HG02981 (cell line): ENCODE measurements at regions not wholly inside any gene's neighbourhood (a gene's known extent, or its start where the extent isn't known, plus 50 kb on each side); places are given as distances from the start of the nearest gene placed in this dataset.

Source experiments
- ATAC-seq: cut with Tn5 transposase; IDR thresholded peaks from one replicate; pipeline ENCODE4 v1.9.1; 2021; ENCODE audit warnings: mild to moderate bottlenecking, moderate library complexity; ENCODE audit not compliant: unreplicated experiment

DNA sequence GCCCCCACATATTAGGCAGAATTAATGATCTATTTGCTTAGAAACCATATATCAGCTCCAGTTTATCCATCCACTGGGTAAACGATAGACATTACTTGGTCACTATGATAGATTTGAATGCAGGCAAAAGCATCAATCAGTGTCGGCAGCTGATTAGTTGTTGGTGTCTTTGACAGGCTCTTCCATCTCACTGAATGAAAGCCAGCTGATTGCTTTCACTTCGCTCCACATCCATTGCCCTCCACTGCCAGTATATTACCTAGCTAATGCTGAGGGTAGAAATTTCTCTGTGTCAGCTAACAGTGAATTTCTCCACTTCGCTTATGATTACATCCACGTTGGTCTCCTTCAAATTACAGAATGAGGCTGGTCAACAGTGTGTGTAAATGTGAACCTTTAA lies 821.3 kb upstream of the TYRP1 start:
- ATAC-seq = no peak

DNA sequence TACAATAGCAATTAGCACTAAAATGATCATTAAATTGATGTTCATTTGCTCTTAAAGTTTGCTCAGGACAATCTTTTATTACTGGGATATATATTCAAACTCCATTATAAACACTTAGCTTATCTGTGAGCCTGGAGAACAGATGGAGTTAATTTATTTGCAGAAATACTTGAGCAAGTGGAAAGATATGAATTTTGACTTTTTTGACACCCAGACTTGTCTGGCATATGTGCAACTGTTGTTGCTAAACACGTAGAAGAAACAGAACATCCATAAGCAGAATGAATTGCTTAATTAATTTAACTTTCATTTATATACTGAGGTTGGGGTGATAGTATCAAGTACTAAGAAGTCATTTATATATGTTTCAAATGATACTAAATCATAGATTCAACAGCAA lies 820.7 kb upstream of the TYRP1 start:
- no peak for ATAC-seq

DNA sequence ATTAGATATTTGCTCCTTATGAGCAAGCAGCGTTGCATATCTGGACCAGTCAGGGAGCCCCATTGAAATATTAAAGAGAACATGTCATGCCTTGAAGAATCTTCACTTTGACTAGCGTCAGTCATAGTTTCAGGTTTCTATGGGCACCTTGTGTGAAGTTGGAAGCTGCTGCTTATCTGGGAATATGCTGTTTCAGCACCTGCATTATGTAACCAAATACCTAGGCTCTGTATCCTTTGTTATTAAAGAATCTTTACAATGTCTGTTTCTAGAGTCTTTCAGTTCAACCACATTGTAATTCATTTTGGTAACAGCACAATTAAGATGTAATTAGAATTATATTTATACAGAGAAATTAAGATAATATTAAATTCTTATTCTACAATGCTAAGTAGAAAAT lies 818.8 kb upstream of the TYRP1 start:
- ATAC-seq = no peak

DNA sequence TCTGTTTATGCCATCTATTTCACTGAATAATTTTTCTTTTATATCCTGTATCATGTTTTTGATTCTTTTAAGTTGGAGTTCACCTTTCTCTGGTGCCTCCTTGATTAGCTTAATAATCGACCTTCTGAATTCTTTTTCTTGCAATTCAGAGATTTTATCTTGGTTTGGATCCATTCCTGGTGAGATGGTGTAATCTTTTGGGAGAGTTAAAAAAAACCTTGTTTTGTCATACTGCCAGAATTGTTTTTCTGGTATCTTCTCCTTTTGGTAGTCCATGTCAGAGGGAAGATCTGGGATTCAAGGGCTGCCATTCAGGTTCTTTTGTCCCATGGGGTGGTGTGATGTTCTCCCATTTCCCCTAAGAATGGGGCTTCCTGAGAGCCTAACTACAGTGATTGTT lies 800.8 kb upstream of the TYRP1 start:
- ATAC-seq = no peak

DNA sequence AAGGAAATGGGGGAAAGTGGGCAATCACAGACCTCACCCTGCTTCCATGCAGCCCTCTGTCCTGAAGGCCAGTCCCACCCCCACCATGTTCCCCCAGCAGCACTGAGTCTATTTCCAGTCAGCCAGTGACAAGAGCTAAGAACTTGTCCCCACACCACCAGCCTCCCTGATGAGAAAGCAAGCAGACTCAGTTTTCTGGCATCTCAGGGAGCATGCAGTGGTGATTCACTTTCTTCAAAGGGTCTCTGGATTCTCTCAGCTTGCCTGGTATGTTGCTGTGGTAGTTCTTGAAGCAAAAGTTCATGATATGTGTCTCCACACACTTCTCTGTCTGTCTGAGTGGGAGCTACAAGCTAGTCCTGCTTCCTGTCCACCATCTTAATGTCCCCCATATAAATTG lies 799.9 kb upstream of the TYRP1 start:
- ATAC-seq = no peak

DNA sequence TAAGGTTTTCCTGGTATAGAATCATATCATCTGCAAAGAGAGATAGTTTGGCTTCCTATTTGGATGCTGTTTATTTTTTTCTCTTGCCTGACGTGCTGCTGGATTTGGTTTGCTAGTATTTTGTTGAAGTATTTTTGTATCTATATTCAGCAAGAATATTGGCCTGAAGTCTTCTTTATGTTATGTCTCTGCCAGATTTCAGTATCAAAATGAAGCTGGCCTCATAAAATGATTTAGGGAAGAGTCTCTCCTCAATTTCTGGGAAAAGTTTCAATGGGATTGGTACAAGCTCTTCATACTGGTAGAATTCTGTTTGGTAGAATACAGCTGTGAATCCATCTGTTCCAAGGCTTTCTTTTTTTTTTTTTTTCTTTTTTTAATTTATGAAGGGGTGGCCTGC lies 799.0 kb upstream of the TYRP1 start:
- ATAC-seq = no peak

DNA sequence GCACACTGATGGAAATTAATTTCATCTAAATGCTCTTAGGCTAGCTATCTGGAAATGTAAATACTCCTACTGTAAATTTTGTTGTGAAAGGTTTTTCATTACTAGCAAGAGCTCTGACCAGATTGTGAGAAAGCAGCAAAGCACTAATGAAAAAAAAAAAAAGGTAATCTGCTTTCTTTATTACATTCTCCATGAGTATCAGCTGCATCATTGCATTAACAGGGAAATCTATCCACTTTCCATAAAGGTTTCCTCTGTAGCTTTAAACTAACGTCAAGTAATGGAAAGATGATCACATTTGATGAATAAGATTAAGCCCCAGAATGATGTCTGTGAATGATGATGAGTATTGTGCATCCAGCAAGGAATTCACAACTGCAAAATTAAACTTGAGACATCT lies 790.6 kb upstream of the TYRP1 start:
- no peak for ATAC-seq

DNA sequence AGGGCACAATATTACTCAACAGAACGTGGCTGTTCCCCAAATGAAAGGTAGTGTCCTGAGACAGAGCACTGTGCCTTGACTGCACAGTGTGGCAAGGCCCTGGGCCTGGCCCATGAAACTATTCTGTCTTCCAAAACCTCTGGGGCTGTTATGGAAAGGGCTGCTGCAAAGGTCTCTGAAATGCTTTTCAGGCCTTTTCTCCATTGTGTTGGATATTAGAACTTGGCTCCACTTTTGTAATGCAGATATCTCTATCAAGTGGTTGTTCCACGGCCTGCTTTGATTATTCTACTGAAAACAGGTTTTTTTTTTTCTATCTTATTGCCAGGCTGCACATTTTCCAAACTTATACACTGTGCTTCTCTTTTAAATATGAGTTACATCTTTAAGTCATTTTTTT lies 777.5 kb upstream of the TYRP1 start:
- no peak for ATAC-seq

DNA sequence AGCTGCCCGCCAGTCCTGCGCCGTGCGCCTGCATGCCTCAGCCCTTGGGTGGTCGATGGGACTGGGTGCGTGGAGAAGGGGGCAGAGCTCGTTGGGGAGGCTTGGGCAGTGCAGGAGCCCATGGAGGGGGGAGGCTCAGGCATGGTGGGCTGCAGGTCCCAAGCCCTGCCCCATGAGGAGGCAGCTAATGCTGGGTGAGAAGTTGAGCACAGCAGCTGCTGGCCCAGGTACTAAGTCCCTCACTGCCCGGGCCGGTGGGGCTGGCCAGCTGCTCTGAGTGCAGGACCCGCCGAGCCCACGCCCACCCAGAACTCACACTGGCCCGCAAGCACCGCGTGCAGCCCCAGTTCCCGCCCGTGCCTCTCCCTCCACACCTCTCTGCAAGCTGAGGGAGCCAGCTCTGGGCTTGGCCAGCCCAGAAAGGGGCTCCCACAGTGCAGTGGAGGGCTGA lies 764.3 kb upstream of the TYRP1 start:
- no peak for ATAC-seq

DNA sequence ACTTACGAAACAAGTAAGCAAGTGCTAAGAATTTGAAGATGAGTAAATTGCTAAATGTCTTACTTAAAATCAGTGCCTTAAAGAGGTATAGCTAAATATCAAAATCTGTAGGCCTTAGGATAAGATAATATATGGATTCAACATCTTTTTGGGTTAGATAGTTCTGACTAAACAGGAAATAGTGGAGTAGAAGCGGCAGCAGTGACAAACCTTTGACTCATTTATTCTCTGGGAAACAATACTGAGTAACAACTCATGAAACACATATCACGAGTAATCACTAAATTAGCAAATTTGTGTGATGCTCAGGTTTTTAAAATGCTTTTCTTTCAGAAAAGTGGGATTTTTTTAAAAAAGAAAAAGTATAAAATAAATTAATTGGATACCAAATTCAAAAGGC lies 762.1 kb upstream of the TYRP1 start:
- no peak for ATAC-seq

DNA sequence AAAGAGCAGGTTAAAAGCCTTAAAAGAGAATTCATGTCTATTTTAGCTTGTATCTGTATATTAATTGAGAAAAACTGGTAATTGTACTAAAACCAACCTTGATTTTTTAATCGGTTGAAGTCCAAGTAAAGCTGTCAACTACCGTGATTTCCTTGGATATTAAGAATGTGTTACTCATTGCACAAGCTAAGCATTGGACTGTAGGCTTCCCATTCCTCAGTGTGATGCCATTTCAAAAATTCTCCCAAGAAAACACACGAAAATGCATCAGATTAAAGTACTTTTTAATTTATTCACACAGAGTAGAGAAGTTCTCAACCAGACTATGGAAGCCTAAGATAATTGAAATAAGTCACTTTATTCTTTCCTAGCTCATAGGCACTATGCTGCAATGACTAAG lies 761.4 kb upstream of the TYRP1 start:
- no peak for ATAC-seq

DNA sequence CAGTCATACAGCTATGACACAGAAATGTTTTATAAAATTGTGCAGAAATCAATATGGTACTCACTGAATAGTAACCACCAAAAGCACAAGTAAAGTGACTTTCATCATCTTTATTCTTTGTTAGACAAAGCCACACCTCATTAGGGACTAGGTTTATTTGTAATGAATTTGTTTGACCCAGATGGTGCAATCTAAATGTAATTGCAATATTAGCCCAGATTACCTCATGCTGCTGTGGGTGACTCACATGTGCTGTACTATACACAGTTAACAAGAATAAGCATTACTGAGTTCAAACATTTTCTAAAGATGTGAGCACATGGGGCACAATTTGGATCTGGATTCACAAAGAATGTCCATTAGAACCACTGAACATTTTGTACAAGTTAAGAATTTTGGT lies 759.3 kb upstream of the TYRP1 start:
- ATAC-seq = no peak

DNA sequence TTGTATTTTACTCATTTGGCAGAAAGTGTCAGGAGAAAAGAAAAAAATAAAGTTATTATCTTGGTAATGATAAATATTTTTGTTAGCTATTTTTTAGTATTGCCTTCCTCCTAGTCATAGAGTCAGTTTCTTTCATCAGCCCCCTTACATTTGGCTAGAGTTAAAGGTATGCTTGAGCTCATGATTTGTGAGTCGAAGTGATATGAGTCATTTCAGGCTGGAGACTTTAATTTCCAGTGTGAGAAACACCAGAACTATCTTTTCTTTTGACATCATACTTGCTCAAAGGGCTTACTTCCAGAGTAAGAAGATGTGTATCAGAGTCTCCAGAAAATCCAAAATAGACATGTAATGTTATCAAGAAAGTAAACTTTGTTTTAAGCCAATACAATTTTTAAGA lies 746.7 kb upstream of the TYRP1 start:
- no peak for ATAC-seq

DNA sequence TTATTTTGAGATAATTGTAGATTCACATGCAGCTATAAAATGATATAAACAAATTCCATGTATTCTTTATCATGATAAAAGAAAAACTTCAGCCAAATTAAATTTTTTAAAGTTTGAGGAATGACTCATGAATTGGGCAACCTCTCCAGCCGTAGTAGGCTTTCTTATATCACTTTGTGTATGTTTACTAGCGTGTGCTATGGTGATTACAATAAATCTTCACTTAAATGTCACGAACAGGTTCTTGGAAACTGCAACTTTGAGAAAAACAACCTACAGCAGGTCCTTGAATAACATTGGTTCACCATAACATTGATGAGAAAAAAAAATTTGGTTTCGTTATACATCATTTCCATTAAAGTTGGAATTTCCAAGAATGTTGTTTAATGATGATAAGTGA lies 730.9 kb upstream of the TYRP1 start:
- no peak for ATAC-seq

DNA sequence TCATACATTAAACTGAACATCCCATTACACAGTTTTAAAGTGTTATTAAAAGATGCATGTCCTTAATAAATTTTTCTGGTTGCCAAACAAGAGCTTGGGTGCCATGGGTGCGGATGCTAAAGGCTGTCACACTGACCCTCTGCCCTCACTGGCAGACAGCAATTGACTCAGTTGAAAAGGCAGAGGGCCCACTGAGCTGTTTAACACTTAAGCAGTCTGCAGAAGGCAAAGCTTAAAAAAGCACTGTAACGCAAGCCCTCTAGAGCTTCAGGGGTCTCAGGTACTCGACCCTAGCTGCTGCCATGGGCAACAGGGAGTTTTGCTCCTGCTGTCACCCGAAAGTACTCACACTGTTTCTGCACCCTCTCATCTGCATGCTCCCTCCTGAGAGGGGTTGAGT lies 726.4 kb upstream of the TYRP1 start:
- no peak for ATAC-seq

DNA sequence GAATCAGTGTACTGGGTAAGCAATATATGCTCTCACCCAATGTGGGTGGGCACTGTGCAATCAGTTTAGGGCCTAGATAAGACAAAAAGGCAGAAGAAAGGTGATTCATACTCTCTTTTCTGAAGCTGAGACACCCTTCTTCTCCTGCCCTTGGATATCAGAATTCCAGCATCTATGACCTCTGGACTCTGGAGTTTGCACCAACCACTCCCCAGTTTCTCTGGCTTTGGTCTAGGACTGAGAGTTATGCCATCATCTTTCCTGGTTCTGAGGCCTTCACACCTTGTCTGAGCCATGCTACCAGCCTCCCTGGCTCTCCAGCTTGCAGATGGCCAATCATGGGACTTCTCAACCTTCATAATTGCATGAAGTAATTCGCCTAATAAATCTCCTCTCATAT lies 724.6 kb upstream of the TYRP1 start:
- ATAC-seq = no peak

DNA sequence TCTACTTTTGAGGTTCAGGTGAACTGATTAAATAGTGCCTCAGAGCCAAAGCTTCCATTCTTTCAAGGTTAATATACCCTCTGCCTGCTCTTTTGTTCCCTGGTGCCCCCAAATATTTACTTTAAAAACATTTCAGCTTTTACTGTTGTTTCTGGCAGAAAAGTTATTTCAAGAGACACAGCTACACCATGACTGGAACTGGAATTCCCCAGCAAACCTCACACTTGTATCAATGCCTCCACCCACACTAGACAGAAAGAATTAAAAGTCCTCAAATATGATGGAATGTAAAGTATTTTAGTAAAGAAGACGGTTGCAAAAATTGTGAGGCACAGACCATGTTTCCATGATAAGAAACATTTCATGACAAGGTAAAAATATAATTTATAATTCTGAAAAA lies 720.2 kb upstream of the TYRP1 start:
- ATAC-seq = no peak

DNA sequence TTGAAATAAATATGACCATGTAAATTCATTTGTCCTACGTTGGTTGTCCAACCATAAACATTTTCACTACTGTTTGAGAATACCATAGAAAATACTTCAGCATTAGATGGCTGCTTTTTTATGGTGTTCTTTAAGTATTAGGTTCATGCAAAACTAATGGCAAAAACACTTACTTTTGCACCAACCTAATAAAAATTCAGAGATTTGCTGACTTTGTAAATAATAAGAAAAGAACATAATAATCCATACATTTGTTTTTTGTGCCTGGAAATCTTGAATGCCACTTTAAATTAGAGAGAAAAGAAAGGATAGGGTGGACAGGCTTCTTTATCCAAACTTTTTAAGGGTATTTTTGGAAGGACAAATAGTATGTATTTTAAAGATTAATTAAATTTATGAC lies 719.7 kb upstream of the TYRP1 start:
- ATAC-seq = no peak

DNA sequence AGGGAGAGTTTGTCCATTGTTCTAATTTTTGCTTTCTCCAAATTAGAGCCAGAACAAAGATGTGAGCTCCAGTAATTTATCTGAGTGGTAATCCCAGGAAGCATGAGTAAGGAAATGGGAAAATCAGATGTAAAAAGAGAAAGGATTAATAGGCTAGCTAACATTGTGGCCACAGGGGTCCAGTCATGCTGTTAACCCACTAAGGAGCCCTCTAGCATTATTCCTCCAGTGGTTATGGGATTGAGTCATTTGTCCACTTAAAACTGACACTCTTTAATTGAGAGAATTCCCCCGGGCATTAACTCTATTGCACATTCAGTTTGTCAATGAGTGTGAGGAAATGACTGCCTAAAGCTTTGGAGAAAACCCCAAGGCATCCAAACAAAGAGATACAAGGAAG lies 700.3 kb upstream of the TYRP1 start:
- no peak for ATAC-seq

DNA sequence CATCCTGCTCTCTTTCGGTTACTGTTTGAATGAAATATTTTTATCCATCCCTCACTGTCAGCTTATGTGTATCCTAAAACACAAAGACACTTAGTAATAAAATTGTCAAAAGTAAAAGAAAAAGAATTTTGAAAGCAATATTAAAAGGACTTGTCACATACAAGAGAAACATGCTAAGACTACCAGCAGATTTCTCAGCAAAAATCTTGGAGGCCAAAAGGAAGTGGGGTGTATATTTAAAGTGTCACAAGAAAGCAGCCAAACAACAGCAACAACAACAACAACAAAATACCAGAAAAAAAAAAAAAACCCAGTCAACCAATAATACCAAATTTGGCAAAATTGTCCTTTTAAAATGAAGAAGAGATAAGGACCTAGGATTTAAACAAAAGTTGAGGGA lies 678.7 kb upstream of the TYRP1 start:
- no peak for ATAC-seq

DNA sequence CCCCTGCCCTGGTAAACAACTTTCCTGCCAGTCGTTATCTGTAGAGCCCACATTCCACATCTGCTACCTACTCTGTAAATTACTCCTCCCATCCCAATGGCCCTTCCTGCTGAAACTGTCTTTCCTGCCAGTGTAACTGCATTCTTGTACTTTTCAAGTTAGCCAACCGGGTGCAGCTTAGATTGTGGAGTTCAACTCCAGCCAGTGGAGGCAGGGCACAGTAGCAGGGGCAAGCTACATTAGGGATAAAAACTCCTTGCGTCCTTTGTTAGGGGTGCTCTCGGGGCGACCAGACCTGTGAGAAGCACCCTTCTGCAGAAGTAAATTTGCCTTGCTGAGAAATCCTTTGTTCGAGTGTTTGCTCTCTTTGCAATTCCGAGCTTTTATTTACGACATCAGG lies 639.0 kb upstream of the TYRP1 start:
- ATAC-seq = no peak

DNA sequence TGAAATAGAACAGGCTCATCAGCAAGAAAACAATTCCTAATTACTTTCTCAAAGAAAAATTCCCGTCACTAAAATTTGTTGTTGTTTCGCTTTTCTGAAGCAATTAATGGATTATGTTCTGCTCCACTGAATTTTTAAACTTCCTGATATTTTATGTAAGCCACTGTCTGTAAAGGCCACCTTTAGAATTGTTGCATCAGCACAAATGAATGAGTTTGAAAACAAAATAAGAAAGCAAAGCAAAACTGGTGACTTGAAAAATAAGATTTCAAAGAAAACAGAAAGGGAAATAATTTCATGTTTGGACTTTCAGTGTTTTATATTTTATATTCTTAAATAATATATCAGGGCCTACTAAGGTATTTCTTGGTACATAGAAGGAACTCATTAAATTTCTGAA lies 636.3 kb upstream of the TYRP1 start:
- ATAC-seq = no peak

DNA sequence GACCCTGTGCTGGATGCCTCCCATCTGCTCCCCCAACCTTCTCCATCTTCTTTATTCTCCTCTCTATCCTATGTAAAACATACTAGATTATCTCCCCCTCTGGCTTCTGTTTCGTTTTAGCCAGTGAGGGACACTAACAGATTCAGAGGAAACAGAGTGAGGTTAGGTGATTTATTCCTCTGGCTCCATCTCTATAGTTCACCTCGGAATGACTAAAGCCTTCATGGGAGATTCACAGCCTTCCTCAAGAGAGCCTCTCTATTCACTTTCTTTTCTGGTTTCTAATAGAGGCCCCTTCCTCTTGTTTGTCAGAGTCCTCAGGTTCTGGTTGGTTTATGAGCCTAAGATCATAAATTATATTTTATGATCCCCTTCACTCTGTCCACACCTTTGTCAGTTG lies 633.1 kb upstream of the TYRP1 start:
- ATAC-seq = no peak

DNA sequence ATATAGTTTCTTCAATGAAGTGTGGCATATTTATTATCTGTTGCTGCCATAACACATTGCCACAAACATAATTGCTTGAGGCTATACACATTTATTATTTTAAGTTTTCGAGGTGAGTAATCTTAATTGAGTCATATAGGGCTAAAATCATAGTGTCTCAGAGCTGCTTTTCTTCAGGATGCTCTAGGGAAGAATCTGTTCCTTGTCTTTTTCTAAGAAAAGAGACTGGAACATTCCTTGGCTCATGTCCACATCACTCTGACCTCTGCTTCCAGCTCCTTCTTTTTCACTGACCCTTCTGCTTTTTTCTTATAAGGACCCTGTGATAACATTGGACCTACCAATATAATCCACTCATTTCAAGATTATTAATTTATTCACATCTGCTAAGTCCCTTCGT lies 632.4 kb upstream of the TYRP1 start:
- no peak for ATAC-seq
